Fibroblast of pulmonary artery (primary cell): ENCODE measurements at regions not wholly inside any gene's neighbourhood (a gene's known extent, or its start where the extent isn't known, plus 50 kb on each side); places are given as distances from the start of the nearest gene placed in this dataset.

Source experiments
- DNase-seq: peaks from one replicate; pipeline ENCODE4 v3.0.0-alpha.2; 2010; ENCODE audit warnings: low read depth
- H3K4me3 ChIP-seq: replicated peaks from 2 replicates; pipeline ENCODE4 v1.5.1; 2011; ENCODE audit warnings: low read depth, mild to moderate bottlenecking, control low read depth, low read length, moderate library complexity
- CTCF ChIP-seq: IDR thresholded peaks from 2 replicates; pipeline ENCODE4 v1.5.1; 2011; ENCODE audit warnings: mild to moderate bottlenecking, control low read depth, low read length, inconsistent platforms; ENCODE audit errors: missing control alignments

- H3K4me3 ChIP-seq = no peak overlapping the region
- DNase-seq = no peak
- TF ChIP-seq CTCF = no peak
These were observed 175.1 kb downstream of the VGLL3 start for GRCh38 chr3:86815880-86816279.

GRCh38 chr3:86814918-86815655, 175.9 kb downstream of the VGLL3 start:
- TF ChIP-seq CTCF = no peak
- peak; percentile 31 for DNase-seq
- H3K4me3 ChIP-seq = no peak overlapping the region

GRCh38 chr3:86814321-86814720, 176.6 kb downstream of the VGLL3 start:
- DNase-seq = no peak
- no peak for TF ChIP-seq CTCF
- H3K4me3 ChIP-seq = no peak overlapping the region

- H3K4me3 ChIP-seq = no peak overlapping the region
- TF ChIP-seq CTCF = no peak
- peak; percentile 27 for DNase-seq
These were observed 189.0 kb downstream of the VGLL3 start for GRCh38 chr3:86801921-86802320.

- no peak for DNase-seq
- no peak overlapping the region for H3K4me3 ChIP-seq
- TF ChIP-seq CTCF = no peak
These were observed 189.9 kb downstream of the VGLL3 start for GRCh38 chr3:86801066-86801465.

- no peak for DNase-seq
- H3K4me3 ChIP-seq = no peak overlapping the region
- no peak for TF ChIP-seq CTCF
These were observed 190.8 kb downstream of the VGLL3 start for GRCh38 chr3:86800116-86800515.

- H3K4me3 ChIP-seq = no peak overlapping the region
- DNase-seq = no peak
- TF ChIP-seq CTCF = no peak
These were observed 193.0 kb downstream of the VGLL3 start for GRCh38 chr3:86797946-86798345.
